ENCODE measurements at regions not wholly inside any gene's neighbourhood (a gene's known extent, or its start where the extent isn't known, plus 50 kb on each side); places are given as distances from the start of the nearest gene placed in this dataset.
A peak's percentile ranks its signal among the peaks of the same experiment; 100 is the strongest.

DNA sequence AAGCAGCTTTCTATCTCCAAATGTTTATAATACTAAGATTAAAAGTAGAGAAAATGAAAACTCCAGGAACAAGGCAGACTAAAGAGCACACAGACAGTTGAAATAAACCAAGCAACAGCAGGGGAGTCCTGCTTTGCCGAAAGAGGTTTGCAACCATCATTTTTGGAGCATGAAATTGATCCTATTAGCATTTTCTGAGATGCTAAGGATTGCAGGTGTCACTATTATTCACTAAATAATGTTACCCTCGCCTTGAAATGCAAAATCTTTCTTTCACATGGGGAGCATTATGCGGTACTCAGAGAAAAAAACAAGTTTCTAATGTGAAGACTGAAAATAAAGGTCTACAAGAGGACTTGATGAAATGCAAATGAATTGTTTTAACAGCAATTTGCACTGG is 81.7 kb upstream of the DNAJC10 start:
- no peak overlapping the region for H3K4me3 ChIP-seq
- TF ChIP-seq, protein P1, sequence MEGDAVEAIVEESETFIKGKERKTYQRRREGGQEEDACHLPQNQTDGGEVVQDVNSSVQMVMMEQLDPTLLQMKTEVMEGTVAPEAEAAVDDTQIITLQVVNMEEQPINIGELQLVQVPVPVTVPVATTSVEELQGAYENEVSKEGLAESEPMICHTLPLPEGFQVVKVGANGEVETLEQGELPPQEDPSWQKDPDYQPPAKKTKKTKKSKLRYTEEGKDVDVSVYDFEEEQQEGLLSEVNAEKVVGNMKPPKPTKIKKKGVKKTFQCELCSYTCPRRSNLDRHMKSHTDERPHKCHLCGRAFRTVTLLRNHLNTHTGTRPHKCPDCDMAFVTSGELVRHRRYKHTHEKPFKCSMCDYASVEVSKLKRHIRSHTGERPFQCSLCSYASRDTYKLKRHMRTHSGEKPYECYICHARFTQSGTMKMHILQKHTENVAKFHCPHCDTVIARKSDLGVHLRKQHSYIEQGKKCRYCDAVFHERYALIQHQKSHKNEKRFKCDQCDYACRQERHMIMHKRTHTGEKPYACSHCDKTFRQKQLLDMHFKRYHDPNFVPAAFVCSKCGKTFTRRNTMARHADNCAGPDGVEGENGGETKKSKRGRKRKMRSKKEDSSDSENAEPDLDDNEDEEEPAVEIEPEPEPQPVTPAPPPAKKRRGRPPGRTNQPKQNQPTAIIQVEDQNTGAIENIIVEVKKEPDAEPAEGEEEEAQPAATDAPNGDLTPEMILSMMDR (IDR thresholded peaks at IDR 0.05) = no peak
- no peak for ATAC-seq
- H3K4me1 ChIP-seq (ENCODE audit: low read depth) = no peaks in the 10 kb centered on the region
- no peaks in the 10 kb centered on the region for H3K36me3 ChIP-seq (ENCODE audit: low read depth)
- intact Hi-C loops (cut with DNase I, micrococcal nuclease) = no loop called here
- H3K9me3 ChIP-seq = no peaks in the 10 kb centered on the region
- DNase-seq = no peak

DNA sequence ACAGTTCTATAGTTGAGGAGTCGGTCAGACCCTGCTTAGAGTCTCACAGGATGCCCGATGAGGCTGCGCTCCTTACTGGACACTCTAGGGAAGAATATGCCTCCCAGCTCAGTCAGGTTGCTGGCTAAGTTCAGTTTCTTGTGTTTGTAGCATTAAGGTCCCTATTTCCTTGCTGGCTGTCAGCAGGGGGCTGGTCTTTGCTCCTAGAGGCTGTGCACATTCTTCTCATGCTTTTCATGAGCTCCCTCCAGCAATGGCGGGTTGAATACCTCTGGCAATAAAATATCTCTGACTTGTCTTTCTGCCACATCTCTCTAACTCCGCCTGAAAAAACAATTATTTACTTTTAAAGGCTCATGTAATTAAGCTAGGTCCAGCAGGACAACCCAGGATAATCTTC is 79.4 kb upstream of the DNAJC10 start:
- intact Hi-C loops (cut with DNase I, micrococcal nuclease) = no loop called here
- DNase-seq (no peak), ATAC-seq (no peak)
- Histone ChIP-seq H3K36me3 (ENCODE audit: low read depth) (no peaks in the 10 kb centered on the region), H3K9me3 (no peaks in the 10 kb centered on the region), H3K4me3 (no peak overlapping the region), H3K4me1 (ENCODE audit: low read depth) (no peaks in the 10 kb centered on the region)
- TF ChIP-seq, protein P1 (IDR thresholded peaks at IDR 0.05) = no peak

DNA sequence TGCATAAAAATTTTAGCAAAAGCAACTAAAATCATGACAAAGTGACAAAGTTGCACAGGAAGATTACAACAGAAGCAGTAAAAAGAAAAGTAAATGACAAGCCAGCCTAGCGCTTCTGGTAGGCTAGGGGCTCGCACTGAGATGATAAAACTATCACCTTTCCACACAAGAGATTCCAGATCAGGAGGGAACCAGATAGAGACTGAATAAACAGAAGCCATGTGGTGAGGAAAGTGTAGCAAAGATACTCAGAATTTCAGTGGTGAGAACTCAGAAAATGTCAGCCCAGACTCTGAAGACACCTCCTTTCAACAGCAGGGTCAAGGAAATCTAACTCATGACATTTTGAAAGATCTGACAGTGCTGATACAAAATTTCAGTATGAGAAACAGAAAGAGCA is 77.4 kb upstream of the DNAJC10 start:
- DNase-seq = no peak
- TF ChIP-seq, protein P1 (IDR thresholded peaks at IDR 0.05) = no peak
- no peak for ATAC-seq
- intact Hi-C loops (cut with DNase I, micrococcal nuclease) = no loop called here
- no peaks in the 10 kb centered on the region for H3K9me3 ChIP-seq
- no peak overlapping the region for H3K4me3 ChIP-seq
- no peaks in the 10 kb centered on the region for H3K36me3 ChIP-seq (ENCODE audit: low read depth)
- no peaks in the 10 kb centered on the region for H3K4me1 ChIP-seq (ENCODE audit: low read depth)

DNA sequence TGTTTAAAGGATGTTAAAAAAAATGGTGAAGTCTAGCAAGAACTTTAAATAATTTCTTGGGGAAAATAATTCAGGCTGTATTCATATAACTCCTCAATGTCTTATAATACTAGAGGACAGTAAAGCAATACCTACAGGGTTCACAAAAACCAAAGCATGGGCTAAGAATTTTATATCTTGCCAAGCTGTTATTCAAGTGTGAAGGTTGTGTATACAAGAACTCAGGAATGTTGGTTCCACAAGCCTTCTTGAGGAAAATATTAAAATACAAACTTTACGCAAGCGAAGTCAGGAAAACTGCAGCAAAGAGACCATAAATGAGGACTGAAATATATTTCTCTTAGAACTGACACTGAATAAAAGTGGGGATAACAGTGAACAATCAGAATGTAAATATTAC is 76.1 kb upstream of the DNAJC10 start:
- DNase-seq = no peak
- intact Hi-C loops (cut with DNase I, micrococcal nuclease) = no loop called here

DNA sequence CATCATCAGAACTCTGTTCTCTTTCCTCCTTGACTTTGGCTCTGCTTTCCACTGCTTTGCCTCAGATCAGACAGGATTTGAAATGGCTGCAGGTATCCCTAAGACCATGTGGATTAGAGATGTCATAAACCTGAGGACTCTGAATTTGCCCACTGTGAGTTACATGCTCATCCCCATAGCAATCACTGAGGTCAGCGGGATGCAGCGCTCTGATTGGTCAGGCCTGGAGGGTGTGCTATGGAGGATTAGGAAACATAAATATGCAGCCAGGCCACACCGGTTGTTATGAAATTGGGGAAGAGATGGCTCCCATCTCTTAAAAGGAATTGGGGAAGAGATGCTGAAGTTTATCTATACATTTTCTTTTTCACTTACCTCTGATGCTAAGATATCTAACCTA is 73.7 kb upstream of the DNAJC10 start:
- peak; percentile 67 for ATAC-seq
- Histone ChIP-seq H3K36me3 (ENCODE audit: low read depth) (no peaks in the 10 kb centered on the region), H3K4me3 (no peak overlapping the region), H3K9me3 (no peaks in the 10 kb centered on the region), H3K4me1 (ENCODE audit: low read depth) (no peaks in the 10 kb centered on the region)
- DNase-seq = peak; percentile 40 to 46 (median 43)
- TF ChIP-seq, protein P1 (IDR thresholded peaks at IDR 0.05) = no peak
- intact Hi-C loops (cut with DNase I, micrococcal nuclease) = no loop called here

More for the DNA sequence above, 76.1 kb upstream of the DNAJC10 start:
- H3K4me1 ChIP-seq (ENCODE audit: low read depth) = no peaks in the 10 kb centered on the region
- H3K4me3 ChIP-seq = no peak overlapping the region
- TF ChIP-seq, protein P1 (IDR thresholded peaks at IDR 0.05) = no peak
- ATAC-seq = no peak
- no peaks in the 10 kb centered on the region for H3K9me3 ChIP-seq
- no peaks in the 10 kb centered on the region for H3K36me3 ChIP-seq (ENCODE audit: low read depth)

Data from mucosa of descending colon (tissue), 3 donors.